GM23248 (cell line): ENCODE measurements at regions not wholly inside any gene's neighbourhood (a gene's known extent, or its start where the extent isn't known, plus 50 kb on each side); places are given as distances from the start of the nearest gene placed in this dataset.
"Not testable (repeated sequence)": the region's sequence is repeated elsewhere in the genome, so short reads cannot be mapped to it uniquely, and the experiment has no call there.

Experiments
- DNase-seq: peaks from one replicate; pipeline ENCODE4 v3.0.0-alpha.2; 2015
- H2AFZ ChIP-seq: fragments of 200-600 bp; sonication (generic); 2 replicates; pipeline ENCODE4 v1.6.1; 2016; ENCODE audit warnings: antibody characterized with exemption
- H3F3A ChIP-seq: fragments of 200-600 bp; sonication (generic); 2 replicates; pipeline ENCODE4 v1.6.1; 2016; ENCODE audit warnings: mild to moderate bottlenecking, antibody characterized with exemption, mixed run types; ENCODE audit not compliant: insufficient read depth
- H3K27ac ChIP-seq: fragments of 200-600 bp; sonication (generic); 2 replicates; pipeline ENCODE4 v1.5.1; 2016; ENCODE audit warnings: mild to moderate bottlenecking
- H3K27me3 ChIP-seq: fragments of 200-600 bp; sonication (generic); replicated peaks from 2 replicates; pipeline ENCODE4 v1.6.1; 2016; ENCODE audit warnings: mild to moderate bottlenecking; ENCODE audit not compliant: insufficient read depth
- H3K36me3 ChIP-seq: fragments of 200-600 bp; sonication (generic); 2 replicates; pipeline ENCODE4 v1.6.1; 2016; ENCODE audit warnings: low read depth, mild to moderate bottlenecking
- H3K4me1 ChIP-seq: fragments of 200-600 bp; sonication (generic); 2 replicates; pipeline ENCODE4 v1.6.1; 2016; ENCODE audit warnings: mild to moderate bottlenecking; ENCODE audit not compliant: insufficient read depth
- H3K4me2 ChIP-seq: fragments of 200-600 bp; sonication (generic); one replicate; pipeline ENCODE4 v1.6.1; 2016; ENCODE audit warnings: mild to moderate bottlenecking; ENCODE audit not compliant: unreplicated experiment
- H3K4me3 ChIP-seq: fragments of 200-600 bp; sonication (generic); 2 replicates; pipeline ENCODE4 v1.5.1; 2016; ENCODE audit warnings: mild to moderate bottlenecking
- H3K79me2 ChIP-seq: fragments of 200-600 bp; sonication (generic); 2 replicates; pipeline ENCODE4 v1.6.1; 2016; ENCODE audit warnings: mild to moderate bottlenecking; ENCODE audit not compliant: insufficient read depth
- H3K9ac ChIP-seq: fragments of 200-600 bp; sonication (generic); 2 replicates; pipeline ENCODE4 v1.6.1; 2016; ENCODE audit warnings: mild to moderate bottlenecking
- H3K9me2 ChIP-seq: fragments of 200-600 bp; sonication (generic); 2 replicates; pipeline ENCODE4 v1.6.1; 2016; ENCODE audit warnings: mixed run types, mild to moderate bottlenecking, moderate library complexity; ENCODE audit not compliant: insufficient read depth
- H3K9me3 ChIP-seq: fragments of 200-600 bp; sonication (generic); one replicate; pipeline ENCODE4 v1.6.1; 2017; ENCODE audit warnings: low read depth
- H4K20me1 ChIP-seq: fragments of 200-600 bp; sonication (generic); 2 replicates; pipeline ENCODE4 v1.6.0; 2016; ENCODE audit not compliant: insufficient read depth
- EZH2 ChIP-seq: fragments of 200-600 bp; sonication (generic); IDR thresholded peaks from 2 replicates; pipeline ENCODE4 v1.6.1; 2018; ENCODE audit warnings: antibody characterized with exemption, mild to moderate bottlenecking; ENCODE audit not compliant: insufficient read depth, poor library complexity, severe bottlenecking
- EZH2phosphoT487 ChIP-seq: fragments of 200-600 bp; sonication (generic); IDR thresholded peaks from 2 replicates; pipeline ENCODE4 v1.6.1; 2018; ENCODE audit warnings: antibody characterized with exemption, moderate library complexity, mild to moderate bottlenecking, low read depth; ENCODE audit not compliant: insufficient read depth
- WGBS, 2 experiments: methylation state at CpG; one replicate each; pipeline ENCODE4 v1.1.6; 2015 to 2017; ENCODE audit warnings: low lambda C conversion rate in 2 of 2, low coverage in 1 of 2; ENCODE audit errors: missing lambda C conversion rate in 2 of 2; 5-methylcytosine and 5-hydroxymethylcytosine counted together
- in situ Hi-C: fragments of 300-500 bp; cut with MboI; formaldehyde crosslinking; loops from 2 replicates; pipeline ENCODE4 v1.15.0; 2020

DNA sequence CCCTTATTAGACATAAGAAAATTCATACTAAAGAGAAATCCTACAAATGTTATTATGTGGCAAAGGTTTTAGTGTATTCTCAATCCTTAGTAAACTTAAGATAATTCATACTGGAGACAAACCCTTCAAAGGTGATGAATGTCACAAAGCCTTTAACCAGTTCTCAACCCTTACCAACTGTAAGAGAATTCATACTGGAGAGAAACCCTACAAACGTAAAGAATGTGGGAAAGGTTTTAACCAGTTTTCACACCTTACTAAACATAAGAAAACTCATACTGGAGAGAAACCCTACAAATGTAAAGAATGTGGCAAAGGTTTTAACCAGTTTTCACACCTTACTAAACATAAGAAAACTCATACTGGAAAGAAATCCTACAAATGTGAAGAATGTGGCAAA is 93.2 kb downstream of the ZNF680 start:
- H3K4me3 ChIP-seq: no peak overlapping the region
- H3K27ac ChIP-seq: no peak overlapping the region
- H3K4me1 ChIP-seq: no peaks in the 10 kb centered on the region
- no peak for DNase-seq
- H3K9me2 ChIP-seq: no peaks in the 10 kb centered on the region
- no peaks in the 10 kb centered on the region for H3K79me2 ChIP-seq
- WGBS, 2 experiments: 62 to 64% methylated on average over 1 of the region's 1 CpG
- H3K27me3 ChIP-seq: no peaks in the 10 kb centered on the region
- H2AFZ ChIP-seq: no peak overlapping the region
- H3K36me3 ChIP-seq: no peaks in the 10 kb centered on the region
- H4K20me1 ChIP-seq: no peaks in the 10 kb centered on the region
- no peaks in the 10 kb centered on the region for H3F3A ChIP-seq
- TF ChIP-seq EZH2phosphoT487 (no peak), EZH2 (no peak)
- peaks cover 5% of the 10 kb centered on the region for H3K9me3 ChIP-seq
- in situ Hi-C loops: no loop called here
- H3K4me2 ChIP-seq: no peak overlapping the region
- H3K9ac ChIP-seq: no peak overlapping the region

DNA sequence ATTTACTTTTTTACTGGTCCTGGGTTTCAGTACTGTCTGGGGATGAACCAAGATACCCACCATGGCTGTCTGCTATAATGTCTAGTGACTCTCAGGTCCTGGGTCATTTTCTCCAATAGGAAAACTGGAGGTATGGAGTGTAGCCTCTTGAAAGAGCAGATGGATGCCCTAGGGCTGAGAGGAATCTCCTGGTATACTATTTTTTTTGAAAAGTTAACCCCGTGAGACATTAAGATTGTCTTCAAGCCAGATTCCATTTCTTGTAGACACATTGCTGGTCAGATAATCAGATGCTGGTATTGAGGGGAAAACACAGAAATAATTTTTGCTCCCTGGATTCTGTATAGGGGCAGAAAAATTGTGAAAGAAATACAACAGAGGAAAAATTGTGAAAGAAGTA is 97.3 kb downstream of the ZNF680 start:
- H3K36me3 ChIP-seq: no peaks in the 10 kb centered on the region
- H3K9ac ChIP-seq: no peak overlapping the region
- TF ChIP-seq EZH2 (no peak), EZH2phosphoT487 (no peak)
- H3K9me2 ChIP-seq: no peaks in the 10 kb centered on the region
- DNase-seq: no peak
- in situ Hi-C loops: no loop called here
- H3K79me2 ChIP-seq: no peaks in the 10 kb centered on the region
- WGBS, 2 experiments: 57 to 78% methylated on average over 1 of the region's 1 CpG
- no peaks in the 10 kb centered on the region for H3K27me3 ChIP-seq
- no peak overlapping the region for H3K27ac ChIP-seq
- no peak overlapping the region for H3K4me2 ChIP-seq
- H4K20me1 ChIP-seq: no peaks in the 10 kb centered on the region
- no peak overlapping the region for H2AFZ ChIP-seq
- H3K4me3 ChIP-seq: no peak overlapping the region
- peaks cover 5% of the 10 kb centered on the region for H3K9me3 ChIP-seq
- H3F3A ChIP-seq: no peaks in the 10 kb centered on the region
- no peaks in the 10 kb centered on the region for H3K4me1 ChIP-seq

DNA sequence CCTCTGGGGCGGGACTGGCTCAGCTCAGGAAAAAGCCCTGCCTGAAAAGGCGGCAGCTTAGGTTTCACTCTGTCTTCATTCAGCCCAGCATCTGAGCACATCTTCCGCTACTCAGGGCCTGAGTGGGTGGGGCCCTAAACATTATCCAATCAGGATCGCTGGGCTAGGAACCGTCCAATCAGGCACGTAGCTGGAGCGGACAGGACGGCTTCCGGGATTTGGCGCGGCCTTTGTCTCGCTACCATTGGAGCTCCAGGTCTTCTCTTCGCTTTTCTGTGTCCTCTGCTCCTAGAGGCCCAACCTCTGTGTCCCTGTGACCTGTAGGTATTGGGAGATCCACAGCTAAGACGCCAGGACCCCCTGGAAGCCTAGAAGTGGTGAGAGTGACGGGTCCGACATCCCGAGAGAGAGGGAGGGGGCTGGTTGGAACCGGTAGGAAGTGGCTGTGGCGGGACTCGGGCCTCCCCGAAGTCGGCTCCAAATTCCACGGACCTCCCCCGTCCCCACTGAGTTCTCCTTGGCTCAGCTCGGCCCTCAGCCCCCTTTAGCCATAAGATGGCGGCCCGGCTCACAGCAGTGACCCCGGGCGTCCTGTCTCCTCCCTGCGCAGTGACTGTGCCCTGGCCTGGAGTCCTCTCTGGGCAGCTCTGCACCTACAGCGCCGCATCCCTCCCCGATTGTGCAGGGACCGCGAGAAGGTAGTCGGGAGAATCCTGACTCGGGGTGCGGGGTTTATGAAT is 99.1 kb downstream of the ZNF680 start:
- H2AFZ ChIP-seq: peak overlapping the region; percentile 97
- DNase-seq: peak; percentile 87
- WGBS, 2 experiments: 7% methylated on average over 37 to 38 of the region's 38 CpGs

DNA sequence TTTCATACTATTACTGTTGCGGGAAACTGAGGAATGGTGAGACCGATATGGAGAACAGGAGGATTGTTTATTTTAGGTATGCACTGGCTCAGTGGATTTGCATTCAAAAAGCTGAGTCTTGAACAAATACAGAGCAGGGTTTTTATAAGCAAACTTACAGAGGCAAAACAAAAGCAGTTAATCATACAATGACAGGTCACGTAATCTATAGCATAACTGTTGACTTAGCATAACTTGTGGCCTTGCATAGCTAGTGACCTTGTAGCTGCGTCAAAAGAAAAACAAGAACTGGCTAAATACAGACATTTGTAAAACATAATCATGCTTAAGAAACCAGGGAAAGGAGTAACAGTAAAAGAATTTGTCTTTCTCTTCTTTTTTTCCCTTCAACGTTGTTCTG is 103.0 kb downstream of the ZNF680 start:
- H3K4me1 ChIP-seq, in situ Hi-C loops, H3K36me3 ChIP-seq, H3K27ac ChIP-seq, H3F3A ChIP-seq, H3K9ac ChIP-seq, H3K9me3 ChIP-seq, H3K79me2 ChIP-seq, H2AFZ ChIP-seq, H3K9me2 ChIP-seq, H3K4me3 ChIP-seq, H4K20me1 ChIP-seq, H3K4me2 ChIP-seq, DNase-seq, H3K27me3 ChIP-seq: not testable (repeated sequence)
- 60 to 61% methylated on average over 5 of the region's 5 CpGs for WGBS, 2 experiments

More for the DNA sequence above, 99.1 kb downstream of the ZNF680 start:
- H3K9me2 ChIP-seq: no peaks in the 10 kb centered on the region
- no peaks in the 10 kb centered on the region for H3K27me3 ChIP-seq
- H3K9ac ChIP-seq: peak overlapping the region; percentile 88
- peak overlapping the region; percentile 83 for H3K4me3 ChIP-seq
- no peaks in the 10 kb centered on the region for H4K20me1 ChIP-seq
- H3K79me2 ChIP-seq: no peaks in the 10 kb centered on the region
- no peaks in the 10 kb centered on the region for H3K36me3 ChIP-seq
- H3K27ac ChIP-seq: peak overlapping the region; percentile 48
- H3K4me1 ChIP-seq: no peaks in the 10 kb centered on the region
- no peak for TF ChIP-seq EZH2phosphoT487
- TF ChIP-seq EZH2: no peak
- in situ Hi-C loops: no loop called here
- H3K9me3 ChIP-seq: no peaks in the 10 kb centered on the region
- peak overlapping the region; percentile 55 for H3K4me2 ChIP-seq
- no peaks in the 10 kb centered on the region for H3F3A ChIP-seq

DNA sequence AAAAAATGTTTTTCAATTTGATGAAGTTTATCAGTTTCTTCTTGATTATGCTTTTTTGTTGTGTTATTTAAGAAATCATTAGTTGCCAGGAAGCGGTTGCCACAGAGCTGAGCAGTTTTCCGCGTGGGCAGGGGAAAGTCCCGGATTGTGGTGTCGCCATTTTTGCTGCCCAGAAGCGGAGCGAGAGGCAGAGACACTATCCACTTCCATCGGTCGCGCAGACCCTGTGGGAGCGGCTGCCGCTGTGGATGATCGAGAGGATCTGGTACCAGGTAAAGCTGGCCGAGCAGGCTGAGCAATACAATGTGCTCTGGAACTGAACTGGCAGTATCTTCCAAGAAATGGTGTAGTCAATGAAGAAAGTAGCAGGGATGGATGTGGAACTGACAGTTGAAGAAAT is 119.8 kb downstream of the ZNF736 start:
- no peaks in the 10 kb centered on the region for H3F3A ChIP-seq
- in situ Hi-C loops: no loop called here
- no peaks in the 10 kb centered on the region for H4K20me1 ChIP-seq
- no peak overlapping the region for H3K9ac ChIP-seq
- no peaks in the 10 kb centered on the region for H3K4me1 ChIP-seq
- no peaks in the 10 kb centered on the region; the same call in 1 of the 2 replicates for H3K9me2 ChIP-seq
- no peaks in the 10 kb centered on the region for H3K9me3 ChIP-seq
- no peak for DNase-seq
- no peaks in the 10 kb centered on the region for H3K79me2 ChIP-seq
- no peaks in the 10 kb centered on the region for H3K36me3 ChIP-seq
- H3K4me2 ChIP-seq: no peak overlapping the region
- 79% methylated on average over 14 of the region's 14 CpGs for WGBS, 2 experiments
- H3K4me3 ChIP-seq: no peak overlapping the region
- H2AFZ ChIP-seq: no peak overlapping the region
- no peak overlapping the region for H3K27ac ChIP-seq
- no peaks in the 10 kb centered on the region for H3K27me3 ChIP-seq
- TF ChIP-seq EZH2: no peak
- TF ChIP-seq EZH2phosphoT487: no peak
